Kidney (tissue), 13 donors: ENCODE measurements at regions not wholly inside any gene's neighbourhood (a gene's known extent, or its start where the extent isn't known, plus 50 kb on each side); places are given as distances from the start of the nearest gene placed in this dataset.

Experiments used
- DNase-seq, 5 donors: peaks; one replicate each; pipeline ENCODE4 v3.0.0-alpha.2; 2013 to 2020
- FAIRE-seq: peaks from 2 replicates; lab custom pipeline; 2012; peaks lifted over from hg19 to GRCh38; lab: Jason Lieb, UNC
- H3K27ac ChIP-seq, 2 donors: one replicate each; pipeline ENCODE4 v1.7.0; 2013; ENCODE audit warnings: low read depth in 2 of 2, low read length in 2 of 2, inconsistent platforms in 1 of 2
- H3K27me3 ChIP-seq: one replicate; pipeline ENCODE4 v1.7.1; 2013; ENCODE audit warnings: low read length, inconsistent platforms; ENCODE audit not compliant: control insufficient read depth, insufficient read depth
- H3K36me3 ChIP-seq, 3 donors: one replicate each; pipeline versions ENCODE4 v1.7.0 to v1.7.1; 2013; ENCODE audit warnings: low read length in 3 of 3, control low read depth in 1 of 3, inconsistent platforms in 1 of 3; ENCODE audit not compliant: insufficient read depth in 3 of 3, control insufficient read depth in 2 of 3
- H3K4me1 ChIP-seq, 3 donors: one replicate each; pipeline versions ENCODE4 v1.7.0 to v1.7.1; 2013; ENCODE audit warnings: low read length in 3 of 3, inconsistent platforms in 1 of 3, low read depth in 1 of 3; ENCODE audit not compliant: control insufficient read depth in 2 of 3, insufficient read depth in 2 of 3
- H3K4me3 ChIP-seq, 3 donors: one replicate each; pipeline versions ENCODE4 v1.7.0 to v1.8.1; 2013; ENCODE audit warnings: low read length in 3 of 3, control low read depth in 1 of 3, inconsistent platforms in 1 of 3
- H3K9ac ChIP-seq, 3 donors: one replicate each; pipeline versions ENCODE4 v1.7.0 to v1.7.1; 2013; ENCODE audit warnings: low read length in 3 of 3, control low read depth in 1 of 3, inconsistent platforms in 1 of 3
- H3K9me3 ChIP-seq, 3 donors: one replicate each; pipeline versions ENCODE4 v1.7.0 to v1.7.1; 2013; ENCODE audit warnings: low read length in 3 of 3, control low read depth in 1 of 3, inconsistent platforms in 1 of 3; ENCODE audit not compliant: control insufficient read depth in 2 of 3, insufficient read depth in 1 of 3
- CTCF ChIP-seq: IDR thresholded peaks from 3 replicates; pipeline ENCODE4 v1.5.1; 2012; ENCODE audit warnings: mild to moderate bottlenecking, moderate library complexity, borderline replicate concordance; ENCODE audit not compliant: insufficient read depth; ENCODE audit errors: extremely low read depth
- intact Hi-C: fragments of 100-400 bp; cut with DNase I; formaldehyde crosslinking; loops from one replicate; pipeline ENCODE4 v1.11.1; 2022
- donor health status: control.
- donor health status: control.
- donor health status: control.
- donor health status: control.
- donor health status: control.
- donor health status: DM: yes; HTN: yes; CAD: no.
- donor health status: Normal renal cell carcinoma (clear cell type).

- no peak for TF ChIP-seq CTCF
- H3K36me3 ChIP-seq = no peaks in the 10 kb centered on the region
- H3K27me3 ChIP-seq = no peaks in the 10 kb centered on the region
- no peak for DNase-seq
- intact Hi-C loops = no loop called here
- no peak overlapping the region for H3K4me3 ChIP-seq
- FAIRE-seq = no peak
- H3K9ac ChIP-seq = no peak overlapping the region
- H3K27ac ChIP-seq = no peak overlapping the region
- no peaks in the 10 kb centered on the region for H3K4me1 ChIP-seq
- no peaks in the 10 kb centered on the region for H3K9me3 ChIP-seq
These were observed 57.5 kb upstream of the GREB1L start for GRCh38 chr18:21184396-21184996.

GRCh38 chr18:21187886-21188285 is 54.1 kb upstream of the GREB1L start:
- TF ChIP-seq CTCF = no peak
- Histone ChIP-seq H3K27me3 (no peaks in the 10 kb centered on the region), H3K27ac (no peak overlapping the region), H3K4me1 (no peaks in the 10 kb centered on the region), H3K9me3 (no peaks in the 10 kb centered on the region), H3K4me3 (no peak overlapping the region), H3K9ac (no peak overlapping the region), H3K36me3 (no peaks in the 10 kb centered on the region)
- no peak for FAIRE-seq
- intact Hi-C loops = no loop called here
- DNase-seq = no peak

GRCh38 chr18:21191596-21192307 is 50.3 kb upstream of the GREB1L start:
- Histone ChIP-seq H3K9me3 (no peaks in the 10 kb centered on the region), H3K4me1 (no peaks in the 10 kb centered on the region), H3K4me3 (no peak overlapping the region), H3K36me3 (no peaks in the 10 kb centered on the region), H3K9ac (no peak overlapping the region), H3K27me3 (no peaks in the 10 kb centered on the region), H3K27ac (no peak overlapping the region)
- intact Hi-C loops = loop anchor here (10.0 kb wide), 2 partner anchors 253 to 763 kb away; no protein-coding TSS in a partner anchor
- TF ChIP-seq CTCF = peak; percentile 30
- DNase-seq (peak in 4 of 5 donors; percentile 35 to 60 (median 48)), FAIRE-seq (no peak)
